IPS-18c (cell line): ENCODE measurements at regions not wholly inside any gene's neighbourhood (a gene's known extent, or its start where the extent isn't known, plus 50 kb on each side); places are given as distances from the start of the nearest gene placed in this dataset.
"Not testable (repeated sequence)": the region's sequence is repeated elsewhere in the genome, so short reads cannot be mapped to it uniquely, and the experiment has no call there.

ENCODE experiments used
- H3K4me3 ChIP-seq: 2 replicates; pipeline ENCODE4 v1.7.0; 2013; ENCODE audit warnings: low read depth, mild to moderate bottlenecking, low read length, moderate library complexity; ENCODE audit not compliant: insufficient read depth
- H3K9me3 ChIP-seq: one replicate; pipeline ENCODE4 v1.6.1; 2013; ENCODE audit warnings: mild to moderate bottlenecking, low read length, moderate library complexity; ENCODE audit not compliant: control insufficient read depth, insufficient read depth

DNA sequence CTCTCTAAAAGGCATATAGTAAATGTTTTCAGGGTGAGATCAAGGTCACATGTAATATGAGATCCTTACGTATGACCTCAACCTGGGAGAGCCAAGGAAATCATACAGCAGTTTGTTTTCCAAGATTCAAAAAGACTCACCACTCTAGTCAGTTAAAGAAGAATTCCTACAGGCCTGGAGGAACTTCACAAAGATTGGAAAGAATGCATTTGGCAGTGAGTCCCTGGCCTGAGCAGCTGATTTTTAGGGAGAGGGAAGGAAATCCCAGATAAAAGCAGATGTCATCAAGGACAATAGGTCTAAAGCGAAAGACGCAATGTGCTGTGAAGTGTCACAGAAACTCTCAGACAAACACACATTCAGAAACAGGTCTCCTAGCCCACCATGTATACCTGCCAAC is 424.0 kb upstream of the ZNF462 start:
- Histone ChIP-seq H3K4me3 (no peak overlapping the region), H3K9me3 (no peaks in the 10 kb centered on the region)

DNA sequence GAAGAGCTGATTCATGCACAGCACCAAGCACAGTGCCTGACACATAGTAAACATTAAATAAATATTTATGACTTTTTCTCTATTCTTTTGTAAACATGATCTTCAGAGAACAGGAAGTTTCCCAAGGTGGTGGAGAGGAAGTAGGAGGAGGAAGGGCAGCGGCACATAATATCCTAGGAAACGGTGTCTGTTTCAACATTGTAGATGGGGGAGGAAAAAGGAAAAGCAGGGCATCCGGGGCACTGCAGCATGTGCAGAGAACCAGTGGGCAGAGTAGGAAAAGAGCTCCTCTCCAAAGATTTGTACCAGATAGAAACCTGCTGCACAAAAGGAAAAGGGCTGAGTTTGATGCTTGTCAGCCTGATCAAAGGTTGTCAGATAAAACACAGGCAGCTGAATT is 421.7 kb upstream of the ZNF462 start:
- H3K4me3 ChIP-seq, result no peak overlapping the region
- H3K9me3 ChIP-seq, result no peaks in the 10 kb centered on the region

- Histone ChIP-seq H3K9me3 (no peaks in the 10 kb centered on the region), H3K4me3 (no peak overlapping the region)
These were observed 419.4 kb upstream of the ZNF462 start for GRCh38 chr9:106443520-106443919.

DNA sequence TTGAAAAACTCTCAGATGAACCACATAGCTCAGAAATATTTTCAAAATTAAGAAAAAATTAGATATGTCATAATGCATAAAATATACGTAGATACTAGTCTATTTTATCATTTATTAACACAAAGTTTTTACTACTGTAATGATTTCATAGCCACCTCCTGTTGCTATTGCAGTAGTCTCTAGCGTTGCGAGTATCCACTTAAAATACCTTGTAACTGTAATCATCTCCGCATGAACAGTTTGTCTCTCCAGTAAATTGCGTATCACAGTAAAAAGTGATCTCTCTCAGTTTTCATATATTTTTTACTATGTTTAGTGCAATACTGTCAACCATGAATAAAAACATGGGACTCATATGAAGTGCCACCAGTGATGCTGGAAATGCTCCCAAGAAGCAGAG is 417.9 kb upstream of the ZNF462 start:
- H3K4me3 ChIP-seq, result no peak overlapping the region
- no peaks in the 10 kb centered on the region for H3K9me3 ChIP-seq

DNA sequence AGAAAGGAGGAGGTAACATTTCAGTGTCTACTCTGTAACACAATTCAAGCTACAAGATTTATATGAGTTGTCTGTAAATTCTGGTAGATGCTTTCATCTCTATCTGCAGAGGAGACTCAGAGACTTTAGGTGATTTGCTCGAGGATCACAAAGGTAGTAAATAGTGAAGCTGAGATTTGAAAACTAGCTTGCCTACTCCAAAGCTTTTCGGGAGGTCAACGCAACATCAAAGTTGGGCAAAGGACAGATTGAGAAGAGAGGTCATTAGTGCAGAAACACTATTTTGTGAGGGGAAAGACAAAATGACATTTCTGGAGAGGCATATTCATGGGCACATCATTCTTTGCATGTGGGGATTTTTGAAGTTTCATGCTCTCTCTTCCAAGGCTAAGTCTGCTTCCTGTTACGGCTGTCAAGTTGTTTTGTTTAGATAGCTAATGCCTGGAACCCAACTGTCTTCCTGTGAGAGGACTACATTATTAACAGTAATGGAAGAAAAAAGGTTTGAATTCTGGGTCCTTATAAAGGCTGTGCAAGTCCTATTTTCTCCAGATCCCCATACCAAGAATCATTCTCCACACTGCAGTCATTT is 413.5 kb upstream of the ZNF462 start:
- H3K4me3 ChIP-seq, result no peak overlapping the region
- H3K9me3 ChIP-seq, result no peaks in the 10 kb centered on the region

GRCh38 chr9:106450549-106450948 is 412.4 kb upstream of the ZNF462 start:
- Histone ChIP-seq H3K9me3 (no peaks in the 10 kb centered on the region), H3K4me3 (no peak overlapping the region)

GRCh38 chr9:106451223-106451622 is 411.7 kb upstream of the ZNF462 start:
- Histone ChIP-seq H3K9me3 (no peaks in the 10 kb centered on the region), H3K4me3 (no peak overlapping the region)

GRCh38 chr9:106456581-106456980 is 406.4 kb upstream of the ZNF462 start:
- H3K9me3 ChIP-seq, result no peaks in the 10 kb centered on the region
- H3K4me3 ChIP-seq, result no peak overlapping the region

DNA sequence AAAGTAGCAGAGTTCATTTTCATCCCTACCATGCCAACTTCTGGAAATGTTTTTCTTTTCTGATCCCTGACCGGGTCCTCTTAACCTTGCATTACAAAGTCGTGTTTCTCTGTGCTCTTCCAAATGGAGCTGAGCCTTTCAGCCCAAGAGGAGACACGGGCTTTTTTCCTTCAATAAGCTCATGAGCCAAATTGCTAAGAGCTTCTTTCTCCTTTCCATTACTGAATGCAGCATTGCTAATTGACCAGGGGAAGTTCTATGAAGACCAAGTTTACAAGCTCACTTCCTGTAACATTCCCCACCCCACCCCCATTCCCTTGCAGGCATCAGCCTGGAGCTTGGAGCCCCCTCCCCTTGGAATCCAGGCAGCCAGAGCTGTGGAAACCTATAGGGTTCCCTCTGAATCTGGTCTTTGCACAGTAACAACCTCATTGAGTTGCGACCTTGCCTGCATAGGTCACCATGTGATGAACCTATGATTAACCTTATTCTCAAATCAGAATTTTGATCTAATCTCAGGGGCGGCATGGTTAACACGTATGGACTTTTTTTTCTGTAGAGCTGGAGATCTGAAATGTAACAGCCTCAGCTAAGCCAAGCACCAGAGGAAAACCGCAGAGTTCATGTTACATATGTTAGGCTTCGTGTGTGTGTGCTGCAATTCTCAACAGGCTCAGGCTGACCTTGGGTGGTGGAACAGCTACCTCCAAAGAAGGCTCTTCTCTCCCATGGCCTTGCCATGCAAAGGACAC is 395.7 kb upstream of the ZNF462 start:
- no peak overlapping the region for H3K4me3 ChIP-seq
- no peaks in the 10 kb centered on the region for H3K9me3 ChIP-seq

DNA sequence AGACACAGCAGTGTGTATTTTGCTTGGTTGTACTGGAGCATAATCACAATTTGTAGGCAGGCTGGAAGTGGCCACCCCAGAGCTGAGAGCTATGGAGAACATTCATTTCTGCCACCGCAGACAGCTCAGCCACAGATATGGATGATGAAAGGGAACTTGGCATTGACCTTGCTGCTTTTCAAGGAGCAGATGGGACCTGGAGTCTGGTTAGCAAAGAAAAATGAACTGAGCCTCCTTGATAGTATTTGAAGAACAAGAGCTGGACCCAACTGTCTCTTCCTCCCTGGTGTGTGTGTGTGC is 395.2 kb upstream of the ZNF462 start:
- H3K4me3 ChIP-seq, result no peak overlapping the region
- H3K9me3 ChIP-seq, result no peaks in the 10 kb centered on the region

DNA sequence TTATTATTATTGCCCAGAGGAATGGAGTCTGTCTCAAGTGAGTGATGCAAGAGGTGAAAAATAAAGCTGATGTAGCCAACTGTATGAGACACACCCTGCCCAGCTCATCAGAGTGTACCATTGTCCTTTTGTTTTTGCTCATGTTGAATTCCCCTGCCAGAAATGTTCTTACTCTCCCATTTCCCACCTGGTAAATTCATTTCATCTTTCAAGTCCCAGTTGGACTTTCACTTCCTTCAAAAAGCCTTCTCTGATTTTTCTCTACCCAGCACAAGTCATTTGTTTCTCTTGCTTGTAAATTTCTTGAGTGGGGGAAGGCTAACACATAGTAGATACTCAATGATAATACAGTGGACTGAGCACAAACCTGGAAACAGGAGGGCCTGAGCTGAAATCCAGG is 394.5 kb upstream of the ZNF462 start:
- Histone ChIP-seq H3K9me3 (no peaks in the 10 kb centered on the region), H3K4me3 (no peak overlapping the region)

DNA sequence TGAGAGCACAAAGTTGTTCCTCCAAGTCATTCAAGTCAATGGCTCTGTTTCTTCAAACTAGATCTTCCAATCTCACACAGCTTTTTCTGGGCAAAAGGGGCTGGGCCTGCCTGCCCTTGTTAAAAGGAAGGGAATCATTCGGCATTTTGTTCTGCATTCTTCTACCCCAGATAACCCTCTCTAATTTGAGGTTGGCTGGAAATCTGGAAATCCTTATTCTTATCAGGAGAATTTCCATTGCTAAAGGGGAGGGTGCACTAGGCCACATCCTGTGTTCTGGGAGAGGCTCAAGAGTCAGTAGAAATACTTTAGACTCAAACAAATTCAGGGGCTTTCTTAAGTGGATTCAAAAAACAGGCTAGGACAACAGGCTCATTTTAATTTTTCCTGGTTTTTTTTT is 384.7 kb upstream of the ZNF462 start:
- H3K4me3 ChIP-seq, result no peak overlapping the region
- peaks cover 2% of the 10 kb centered on the region for H3K9me3 ChIP-seq

DNA sequence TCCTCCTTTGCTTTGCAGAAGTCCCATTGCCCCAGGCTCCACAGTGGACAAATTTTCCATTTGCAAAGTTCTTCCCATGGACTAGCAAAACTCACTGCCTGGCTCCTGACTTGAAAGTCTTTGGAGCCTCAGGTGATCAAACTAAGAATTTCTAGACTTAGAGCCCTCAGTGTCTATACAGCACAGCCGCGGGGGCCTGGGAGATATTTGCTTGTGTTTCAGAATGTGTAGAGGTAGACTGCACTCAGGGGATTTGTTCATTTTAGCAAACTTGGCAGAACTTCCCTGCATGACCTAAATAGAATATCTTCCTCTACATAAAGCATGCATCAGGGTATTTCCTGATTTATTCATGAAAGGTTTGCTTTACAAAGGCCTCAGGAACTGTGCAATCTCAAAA is 384.2 kb upstream of the ZNF462 start:
- peaks cover 2% of the 10 kb centered on the region for H3K9me3 ChIP-seq
- H3K4me3 ChIP-seq, result no peak overlapping the region

DNA sequence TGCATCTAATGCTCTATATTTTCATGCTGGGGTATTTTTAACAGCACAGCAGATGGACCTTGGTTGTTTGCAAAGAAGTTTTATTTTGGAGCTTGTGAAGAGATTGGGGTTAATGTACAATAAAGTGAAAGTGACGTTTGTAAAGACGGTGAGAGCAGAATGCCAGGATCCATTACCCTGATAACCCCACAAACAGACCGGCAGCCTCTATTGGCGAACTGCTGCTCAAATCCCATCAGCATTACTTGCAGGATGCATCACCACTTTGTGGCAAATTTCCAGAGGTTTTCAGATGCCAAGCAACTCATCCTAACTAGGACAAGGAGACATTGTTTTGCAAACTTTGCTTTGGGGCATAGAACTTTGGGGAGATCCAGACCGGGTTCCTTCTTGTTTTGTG is 383.3 kb upstream of the ZNF462 start:
- H3K4me3 ChIP-seq, result no peak overlapping the region
- peaks cover 2% of the 10 kb centered on the region for H3K9me3 ChIP-seq

GRCh38 chr9:106481013-106481609 is 381.9 kb upstream of the ZNF462 start:
- Histone ChIP-seq H3K9me3 (peaks cover 2% of the 10 kb centered on the region), H3K4me3 (no peak overlapping the region)

- H3K9me3 ChIP-seq, result peaks cover 2% of the 10 kb centered on the region
- no peak overlapping the region for H3K4me3 ChIP-seq
These were observed 380.2 kb upstream of the ZNF462 start for GRCh38 chr9:106482733-106483132.

- no peak overlapping the region for H3K4me3 ChIP-seq
These were observed 376.3 kb upstream of the ZNF462 start for GRCh38 chr9:106486685-106487084.

DNA sequence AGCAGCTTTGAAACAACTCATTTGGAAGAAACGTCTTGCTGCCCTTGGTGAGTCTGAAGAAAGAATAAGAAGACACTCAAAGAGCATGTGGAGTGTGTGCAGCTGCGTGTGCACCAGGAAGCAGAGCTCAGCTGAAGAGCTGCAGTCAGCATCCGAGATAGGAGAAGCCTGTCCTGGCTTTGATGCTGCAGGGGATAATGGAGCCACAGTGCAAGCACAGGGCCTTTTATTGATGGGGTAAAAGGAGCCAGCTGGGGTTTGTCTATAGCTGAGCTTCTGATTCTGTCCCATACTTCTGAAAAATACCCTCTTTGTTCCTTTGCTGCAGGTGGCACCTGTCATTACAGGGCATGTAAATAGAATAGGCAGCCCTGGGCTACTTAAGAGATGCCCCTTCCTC is 375.7 kb upstream of the ZNF462 start:
- H3K4me3 ChIP-seq, result no peak overlapping the region
- H3K9me3 ChIP-seq, result no peaks in the 10 kb centered on the region

More at GRCh38 chr9:106486685-106487084, 376.3 kb upstream of the ZNF462 start:
- no peaks in the 10 kb centered on the region for H3K9me3 ChIP-seq

- H3K9me3 ChIP-seq, H3K4me3 ChIP-seq: not testable (repeated sequence)
These were observed 370.8 kb upstream of the ZNF462 start for GRCh38 chr9:106492126-106492525.
